ENCODE measurements at regions not wholly inside any gene's neighbourhood (a gene's known extent, or its start where the extent isn't known, plus 50 kb on each side); places are given as distances from the start of the nearest gene placed in this dataset.

DNA sequence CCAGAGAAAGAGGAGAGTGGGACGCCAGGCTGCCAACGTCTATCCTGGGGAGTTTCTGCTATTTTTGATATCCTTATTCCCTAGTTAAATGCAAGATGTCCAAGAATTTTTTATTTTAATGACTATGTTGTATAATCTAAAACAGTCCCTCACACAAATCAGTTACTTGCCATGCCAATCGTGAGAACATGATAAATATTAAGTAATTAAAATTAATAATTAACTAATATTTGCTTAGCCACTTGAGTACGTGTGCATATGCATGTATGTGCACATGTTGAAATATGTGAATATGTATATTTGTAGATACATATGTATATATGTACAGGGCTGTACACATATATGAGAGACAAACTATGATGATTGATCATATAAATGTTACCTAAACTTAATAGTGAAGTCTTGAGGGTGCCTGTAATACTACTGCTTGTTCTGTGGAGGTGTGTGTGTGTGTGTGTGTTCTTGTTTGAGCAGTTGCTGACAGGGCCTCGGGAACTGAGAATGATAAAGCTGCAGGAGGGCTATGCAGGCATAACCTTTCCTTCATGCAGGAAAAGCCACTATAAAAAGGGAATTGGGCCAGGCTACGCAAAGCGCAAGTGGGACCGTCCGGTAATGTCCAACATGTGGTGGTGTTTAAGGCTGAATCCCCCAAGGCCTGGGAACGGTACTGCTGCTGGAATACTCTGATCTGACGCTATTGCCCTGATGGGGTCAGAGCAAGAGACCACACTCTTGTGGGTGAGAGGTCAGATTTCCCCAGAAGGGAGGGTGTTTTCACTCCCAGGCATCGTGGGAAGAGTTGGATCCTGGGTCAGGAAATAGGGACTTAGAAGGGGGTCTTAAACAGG is 148.3 kb upstream of the TBX18 start:
- DNase-seq (ENCODE audit: low read depth) = no peak
- H3K4me3 ChIP-seq (ENCODE audit: low read depth, low read length) = no peak overlapping the region
- TF ChIP-seq, protein P1, sequence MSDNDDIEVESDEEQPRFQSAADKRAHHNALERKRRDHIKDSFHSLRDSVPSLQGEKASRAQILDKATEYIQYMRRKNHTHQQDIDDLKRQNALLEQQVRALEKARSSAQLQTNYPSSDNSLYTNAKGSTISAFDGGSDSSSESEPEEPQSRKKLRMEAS (IDR thresholded peaks at IDR 0.05; ENCODE audit: low read depth, low read length) = no peak
- TF ChIP-seq, protein P2, sequence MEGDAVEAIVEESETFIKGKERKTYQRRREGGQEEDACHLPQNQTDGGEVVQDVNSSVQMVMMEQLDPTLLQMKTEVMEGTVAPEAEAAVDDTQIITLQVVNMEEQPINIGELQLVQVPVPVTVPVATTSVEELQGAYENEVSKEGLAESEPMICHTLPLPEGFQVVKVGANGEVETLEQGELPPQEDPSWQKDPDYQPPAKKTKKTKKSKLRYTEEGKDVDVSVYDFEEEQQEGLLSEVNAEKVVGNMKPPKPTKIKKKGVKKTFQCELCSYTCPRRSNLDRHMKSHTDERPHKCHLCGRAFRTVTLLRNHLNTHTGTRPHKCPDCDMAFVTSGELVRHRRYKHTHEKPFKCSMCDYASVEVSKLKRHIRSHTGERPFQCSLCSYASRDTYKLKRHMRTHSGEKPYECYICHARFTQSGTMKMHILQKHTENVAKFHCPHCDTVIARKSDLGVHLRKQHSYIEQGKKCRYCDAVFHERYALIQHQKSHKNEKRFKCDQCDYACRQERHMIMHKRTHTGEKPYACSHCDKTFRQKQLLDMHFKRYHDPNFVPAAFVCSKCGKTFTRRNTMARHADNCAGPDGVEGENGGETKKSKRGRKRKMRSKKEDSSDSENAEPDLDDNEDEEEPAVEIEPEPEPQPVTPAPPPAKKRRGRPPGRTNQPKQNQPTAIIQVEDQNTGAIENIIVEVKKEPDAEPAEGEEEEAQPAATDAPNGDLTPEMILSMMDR (IDR thresholded peaks at IDR 0.05; ENCODE audit: low read depth, low read length) = no peak
- TF ChIP-seq MYC (IDR thresholded peaks at IDR 0.05; ENCODE audit: low read depth, low read length) (no peak), POLR2A (IDR thresholded peaks at IDR 0.05; ENCODE audit: extremely low read depth, insufficient read length) (no peak)

DNA sequence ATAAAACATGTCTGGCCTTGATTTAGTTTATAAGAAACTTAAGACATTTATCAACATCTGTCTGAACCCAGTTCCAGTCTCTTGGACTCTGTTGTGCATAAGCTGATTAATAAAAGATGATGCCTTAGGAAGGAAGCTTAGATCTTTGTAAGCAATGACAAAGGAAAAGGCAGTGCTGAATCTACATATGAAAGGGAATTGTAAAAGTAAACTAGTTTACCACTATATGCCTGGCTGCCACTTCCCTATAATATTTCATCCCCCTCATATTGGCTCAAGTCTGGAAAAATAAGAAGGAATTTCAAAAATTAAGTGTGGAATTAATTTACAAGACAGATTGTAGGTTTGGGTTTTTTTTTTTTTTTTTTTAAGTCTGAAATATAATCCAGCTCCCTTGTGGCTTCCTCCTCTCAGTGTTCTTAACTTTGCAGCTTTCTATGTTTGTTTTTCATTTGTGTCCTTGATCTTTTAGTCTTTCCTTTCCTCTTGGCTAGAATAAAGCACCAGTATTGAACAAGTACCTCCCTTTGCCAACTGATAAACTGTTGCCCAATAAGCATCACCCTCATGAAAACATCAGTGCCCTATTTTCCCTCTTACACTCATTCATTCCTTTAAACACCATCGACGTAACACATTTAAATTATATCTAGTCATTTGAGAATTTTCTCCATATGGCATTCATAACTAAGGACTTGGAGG is 146.7 kb upstream of the TBX18 start:
- no peak for DNase-seq (ENCODE audit: low read depth)
- H3K4me3 ChIP-seq (ENCODE audit: low read depth, low read length) = no peak overlapping the region
- TF ChIP-seq, protein P2 (IDR thresholded peaks at IDR 0.05; ENCODE audit: low read depth, low read length) = no peak
- TF ChIP-seq, protein P1 (IDR thresholded peaks at IDR 0.05; ENCODE audit: low read depth, low read length) = no peak
- TF ChIP-seq MYC (IDR thresholded peaks at IDR 0.05; ENCODE audit: low read depth, low read length) (no peak), POLR2A (IDR thresholded peaks at IDR 0.05; ENCODE audit: extremely low read depth, insufficient read length) (no peak)

DNA sequence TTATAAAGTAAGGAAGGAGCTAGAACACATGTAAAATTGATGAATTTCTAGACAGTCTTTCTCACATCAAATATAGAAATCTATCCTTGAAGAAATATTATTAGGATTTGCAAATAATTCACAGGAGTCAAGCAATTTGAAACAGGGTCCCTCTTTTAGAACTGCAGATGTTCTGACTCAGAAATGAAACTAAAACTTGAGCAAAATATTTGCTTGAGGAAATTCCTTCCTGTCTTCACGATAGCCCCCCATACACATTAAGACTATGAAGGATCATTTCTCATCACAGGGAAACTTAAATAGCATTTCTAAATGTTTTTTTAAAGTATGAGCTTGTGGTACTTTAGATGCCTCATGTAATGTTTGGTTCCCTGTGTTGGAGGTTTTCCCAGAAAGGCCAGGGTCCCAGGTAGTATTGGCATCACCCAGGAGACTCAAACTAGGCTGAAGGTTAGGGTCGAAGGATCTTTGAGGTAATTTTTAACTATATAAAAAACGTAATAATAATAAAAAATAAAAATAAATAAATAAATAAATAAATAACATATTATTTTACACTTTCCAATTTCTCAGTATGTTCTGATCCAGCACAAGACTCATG is 144.0 kb upstream of the TBX18 start:
- no peak overlapping the region for H3K4me3 ChIP-seq (ENCODE audit: low read depth, low read length)
- no peak for TF ChIP-seq POLR2A (IDR thresholded peaks at IDR 0.05; ENCODE audit: extremely low read depth, insufficient read length)
- TF ChIP-seq MYC (IDR thresholded peaks at IDR 0.05; ENCODE audit: low read depth, low read length) = no peak
- TF ChIP-seq, protein P2 (IDR thresholded peaks at IDR 0.05; ENCODE audit: low read depth, low read length) = no peak
- TF ChIP-seq, protein P1 (IDR thresholded peaks at IDR 0.05; ENCODE audit: low read depth, low read length) = no peak
- no peak for DNase-seq (ENCODE audit: low read depth)

DNA sequence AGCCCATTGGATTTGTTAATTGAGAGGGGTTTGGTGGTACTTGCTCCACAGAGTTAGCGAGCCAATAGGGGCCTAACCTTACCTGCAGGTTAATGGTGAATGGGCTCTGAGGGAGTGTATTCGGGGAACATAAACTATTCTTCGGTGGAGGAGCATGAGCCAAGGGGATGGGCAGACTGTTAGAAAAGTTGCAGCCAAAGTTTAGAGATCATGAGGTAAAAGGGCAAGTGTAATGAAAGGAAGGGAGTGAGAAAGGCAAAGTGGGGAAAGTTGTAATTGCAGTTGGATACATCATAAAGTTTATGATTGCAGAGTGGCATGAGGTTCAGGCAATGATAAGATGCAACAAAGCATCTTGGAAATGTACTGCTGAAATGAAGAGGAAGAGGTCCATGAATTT is 142.1 kb upstream of the TBX18 start:
- DNase-seq (ENCODE audit: low read depth) = no peak
- TF ChIP-seq, protein P2 (IDR thresholded peaks at IDR 0.05; ENCODE audit: low read depth, low read length) = no peak
- TF ChIP-seq POLR2A (IDR thresholded peaks at IDR 0.05; ENCODE audit: extremely low read depth, insufficient read length) (no peak), MYC (IDR thresholded peaks at IDR 0.05; ENCODE audit: low read depth, low read length) (no peak)
- TF ChIP-seq, protein P1 (IDR thresholded peaks at IDR 0.05; ENCODE audit: low read depth, low read length) = no peak
- no peak overlapping the region for H3K4me3 ChIP-seq (ENCODE audit: low read depth, low read length)

DNA sequence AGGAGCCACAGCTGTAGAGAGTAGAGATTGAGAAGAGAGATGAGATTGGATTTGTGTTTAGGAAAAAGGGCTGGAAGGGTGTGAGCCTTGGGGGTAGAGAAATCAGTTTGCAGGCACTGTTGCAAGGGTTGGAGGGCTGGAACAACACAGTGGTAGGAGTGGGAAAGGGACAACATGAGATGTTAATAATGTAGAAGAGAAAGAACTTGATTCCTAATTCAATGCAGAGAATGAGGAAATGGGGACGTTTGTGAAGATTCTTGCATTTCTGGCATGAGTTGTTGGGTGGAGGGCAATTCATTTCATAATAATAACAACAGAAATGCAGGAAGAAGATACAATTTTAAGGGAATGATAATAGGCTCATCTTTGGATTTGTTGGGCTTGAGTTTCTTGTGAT is 141.4 kb upstream of the TBX18 start:
- no peak for DNase-seq (ENCODE audit: low read depth)
- TF ChIP-seq MYC (IDR thresholded peaks at IDR 0.05; ENCODE audit: low read depth, low read length) (no peak), POLR2A (IDR thresholded peaks at IDR 0.05; ENCODE audit: extremely low read depth, insufficient read length) (no peak)
- TF ChIP-seq, protein P2 (IDR thresholded peaks at IDR 0.05; ENCODE audit: low read depth, low read length) = no peak
- TF ChIP-seq, protein P1 (IDR thresholded peaks at IDR 0.05; ENCODE audit: low read depth, low read length) = no peak

More for the DNA sequence above, 141.4 kb upstream of the TBX18 start:
- H3K4me3 ChIP-seq (ENCODE audit: low read depth, low read length) = no peak overlapping the region
